ENCODE measurements at regions not wholly inside any gene's neighbourhood (a gene's known extent, or its start where the extent isn't known, plus 50 kb on each side); places are given as distances from the start of the nearest gene placed in this dataset.

DNA sequence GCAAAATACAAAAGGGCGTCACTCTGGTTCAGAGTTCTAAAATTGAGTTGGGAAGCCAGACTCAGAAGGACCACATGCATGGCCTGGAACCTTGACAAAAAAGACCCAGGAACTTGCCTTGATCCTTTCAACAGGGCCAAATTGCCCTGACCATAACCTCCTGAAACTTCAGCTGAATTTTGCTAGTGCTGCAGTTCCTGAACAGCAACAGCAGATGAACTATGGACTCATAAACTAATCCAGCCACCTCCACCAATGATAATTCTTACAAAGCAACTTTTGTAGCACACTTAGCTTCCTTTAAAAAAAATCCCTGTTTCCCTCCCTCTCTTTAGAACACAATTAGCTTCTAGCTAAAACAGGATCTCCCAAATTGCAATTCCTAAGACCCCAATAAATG lies 155.9 kb downstream of the MAT2B start:
- TF ChIP-seq POLR2A (IDR thresholded peaks at IDR 0.05; ENCODE audit: low read depth, low read length), result no peak
- no peak for TF ChIP-seq EZH2 (IDR thresholded peaks at IDR 0.05; ENCODE audit: borderline replicate concordance, control insufficient read depth, low read depth, low read length)
- no peak for TF ChIP-seq EP300 (IDR thresholded peaks at IDR 0.05; ENCODE audit: borderline replicate concordance in 1 of 2, control insufficient read depth in 1 of 2, low read depth in 2 of 2, low read length in 2 of 2)
- no peak for TF ChIP-seq CTCF (IDR thresholded peaks at IDR 0.05 in 2 of 3, conservative IDR thresholded peaks at IDR 0.05 in 1 of 3; ENCODE audit: control insufficient read depth in 2 of 3, extremely low read depth in 1 of 3, insufficient read depth in 1 of 3, low read depth in 3 of 3, low read length in 3 of 3)
- TF ChIP-seq KDM1A (IDR thresholded peaks at IDR 0.05; ENCODE audit: borderline replicate concordance), result no peak
- TF ChIP-seq POLR2AphosphoS2 (IDR thresholded peaks at IDR 0.05; ENCODE audit: low read depth, low read length), result no peak
- TF ChIP-seq, protein P1, sequence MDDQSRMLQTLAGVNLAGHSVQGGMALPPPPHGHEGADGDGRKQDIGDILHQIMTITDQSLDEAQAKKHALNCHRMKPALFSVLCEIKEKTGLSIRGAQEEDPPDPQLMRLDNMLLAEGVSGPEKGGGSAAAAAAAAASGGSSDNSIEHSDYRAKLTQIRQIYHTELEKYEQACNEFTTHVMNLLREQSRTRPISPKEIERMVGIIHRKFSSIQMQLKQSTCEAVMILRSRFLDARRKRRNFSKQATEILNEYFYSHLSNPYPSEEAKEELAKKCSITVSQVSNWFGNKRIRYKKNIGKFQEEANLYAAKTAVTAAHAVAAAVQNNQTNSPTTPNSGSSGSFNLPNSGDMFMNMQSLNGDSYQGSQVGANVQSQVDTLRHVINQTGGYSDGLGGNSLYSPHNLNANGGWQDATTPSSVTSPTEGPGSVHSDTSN (IDR thresholded peaks at IDR 0.05; ENCODE audit: insufficient replicate concordance, low read depth, low read length), result no peak
- no peak for TF ChIP-seq POLR2AphosphoS5 (IDR thresholded peaks at IDR 0.05; ENCODE audit: low read length)
- TF ChIP-seq ATF7 (IDR thresholded peaks at IDR 0.05; ENCODE audit: low read depth), result no peak
- TF ChIP-seq ATF3 (IDR thresholded peaks at IDR 0.05; ENCODE audit: borderline replicate concordance, extremely low read depth, low read depth, low read length), result no peak

Data from GM12878 (cell line).